Fibroblast of pulmonary artery (primary cell): ENCODE measurements at regions not wholly inside any gene's neighbourhood (a gene's known extent, or its start where the extent isn't known, plus 50 kb on each side); places are given as distances from the start of the nearest gene placed in this dataset.

Source experiments
- DNase-seq: peaks from one replicate; pipeline ENCODE4 v3.0.0-alpha.2; 2010; ENCODE audit warnings: low read depth
- H3K4me3 ChIP-seq: replicated peaks from 2 replicates; pipeline ENCODE4 v1.5.1; 2011; ENCODE audit warnings: low read depth, mild to moderate bottlenecking, control low read depth, low read length, moderate library complexity
- CTCF ChIP-seq: IDR thresholded peaks from 2 replicates; pipeline ENCODE4 v1.5.1; 2011; ENCODE audit warnings: mild to moderate bottlenecking, control low read depth, low read length, inconsistent platforms; ENCODE audit errors: missing control alignments

- H3K4me3 ChIP-seq: no peak overlapping the region
- TF ChIP-seq CTCF: no peak
- no peak for DNase-seq
Measured at GRCh38 chr2:147714582-147714981, 130.2 kb upstream of the ACVR2A start.

GRCh38 chr2:147713349-147713748 lies 131.5 kb upstream of the ACVR2A start:
- no peak for TF ChIP-seq CTCF
- DNase-seq: no peak
- no peak overlapping the region for H3K4me3 ChIP-seq

- TF ChIP-seq CTCF: no peak
- no peak overlapping the region for H3K4me3 ChIP-seq
- DNase-seq: no peak
Measured at GRCh38 chr2:147712051-147712450, 132.8 kb upstream of the ACVR2A start.

DNA sequence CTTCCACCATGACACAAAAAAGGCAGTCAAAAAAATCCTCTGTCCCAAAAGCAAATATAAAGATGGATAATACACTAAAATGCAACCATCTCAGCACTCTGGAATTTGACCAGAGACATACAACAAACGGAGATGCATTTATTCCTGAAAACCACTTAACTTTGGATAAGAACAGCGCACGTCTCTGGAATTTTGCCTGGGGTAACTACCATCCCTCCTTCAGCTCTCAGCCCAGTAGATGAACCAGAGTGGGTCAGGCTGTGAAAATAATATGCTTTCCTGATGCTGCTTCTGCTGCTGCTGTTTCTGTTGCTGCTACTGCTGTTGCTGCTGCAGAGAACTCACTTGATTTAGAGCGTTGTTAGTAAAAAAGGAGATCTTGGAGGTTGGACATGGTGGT lies 133.8 kb upstream of the ACVR2A start:
- DNase-seq: no peak
- no peak for TF ChIP-seq CTCF
- no peak overlapping the region for H3K4me3 ChIP-seq

DNA sequence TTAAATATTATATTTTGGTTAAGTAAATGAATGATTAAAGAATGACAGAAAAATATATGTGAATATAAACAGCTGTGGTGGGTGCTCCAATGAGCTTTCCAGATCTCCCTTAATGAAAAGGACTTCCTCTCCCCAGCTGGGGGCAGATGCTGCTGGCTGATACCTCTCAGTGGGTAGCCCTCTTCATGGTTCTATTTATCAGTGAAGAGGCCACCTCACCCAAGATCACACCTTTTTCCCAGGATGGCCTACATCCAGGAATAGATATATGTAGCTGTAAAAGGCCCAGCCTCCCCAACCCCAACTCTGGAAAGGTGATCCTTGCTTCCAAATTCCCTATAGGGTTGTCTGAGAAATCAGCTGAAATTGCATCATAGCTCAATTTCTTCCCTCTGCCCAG lies 135.2 kb upstream of the ACVR2A start:
- TF ChIP-seq CTCF: no peak
- no peak for DNase-seq
- H3K4me3 ChIP-seq: no peak overlapping the region

GRCh38 chr2:147703171-147703570 lies 141.7 kb upstream of the ACVR2A start:
- no peak for DNase-seq
- TF ChIP-seq CTCF: no peak
- H3K4me3 ChIP-seq: no peak overlapping the region

GRCh38 chr2:147698166-147698565 lies 146.7 kb upstream of the ACVR2A start:
- no peak overlapping the region for H3K4me3 ChIP-seq
- no peak for TF ChIP-seq CTCF
- DNase-seq: no peak
